Astrocyte of the cerebellum (primary cell): ENCODE measurements at regions not wholly inside any gene's neighbourhood (a gene's known extent, or its start where the extent isn't known, plus 50 kb on each side); places are given as distances from the start of the nearest gene placed in this dataset.

Experiments
- DNase-seq: peaks from one replicate; pipeline ENCODE4 v3.0.0-alpha.2; 2011; ENCODE audit warnings: low read depth
- H3K4me3 ChIP-seq: 2 replicates; pipeline ENCODE4 v1.5.1; 2011; ENCODE audit warnings: mild to moderate bottlenecking, low read depth, low read length, moderate library complexity
- CTCF ChIP-seq: IDR thresholded peaks from 2 replicates; pipeline ENCODE4 v1.5.1; 2012; ENCODE audit warnings: low read length, low read depth, moderate library complexity, mild to moderate bottlenecking; ENCODE audit errors: missing control alignments
- in situ Hi-C: cut with HindIII; loops from 2 replicates; pipeline ENCODE4 v1.10.0; 2017; ENCODE audit warnings: low sequenced_read_pairs

DNA sequence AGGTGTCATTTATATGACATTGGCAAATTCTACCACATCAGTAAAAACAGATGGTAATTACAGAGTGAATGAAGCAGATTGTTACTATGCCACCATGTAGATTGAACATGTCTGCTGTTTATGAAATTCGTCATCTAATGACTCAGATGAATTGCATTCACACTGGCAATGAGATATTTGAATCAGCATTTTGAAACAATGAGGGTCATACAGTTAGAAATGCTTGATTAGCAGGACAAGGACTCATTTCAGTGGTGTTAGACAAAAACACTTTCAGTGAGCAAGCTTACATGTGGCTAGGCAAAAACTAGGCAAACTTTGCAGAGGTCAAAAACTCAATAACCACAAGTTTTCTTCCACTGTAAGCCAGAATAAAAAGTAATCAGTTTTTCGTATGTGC, 1165.0 kb downstream of the SLITRK1 start:
- peak; percentile 57 for DNase-seq
- no peak overlapping the region for H3K4me3 ChIP-seq
- in situ Hi-C loops, result no loop called here
- TF ChIP-seq CTCF, result no peak

DNA sequence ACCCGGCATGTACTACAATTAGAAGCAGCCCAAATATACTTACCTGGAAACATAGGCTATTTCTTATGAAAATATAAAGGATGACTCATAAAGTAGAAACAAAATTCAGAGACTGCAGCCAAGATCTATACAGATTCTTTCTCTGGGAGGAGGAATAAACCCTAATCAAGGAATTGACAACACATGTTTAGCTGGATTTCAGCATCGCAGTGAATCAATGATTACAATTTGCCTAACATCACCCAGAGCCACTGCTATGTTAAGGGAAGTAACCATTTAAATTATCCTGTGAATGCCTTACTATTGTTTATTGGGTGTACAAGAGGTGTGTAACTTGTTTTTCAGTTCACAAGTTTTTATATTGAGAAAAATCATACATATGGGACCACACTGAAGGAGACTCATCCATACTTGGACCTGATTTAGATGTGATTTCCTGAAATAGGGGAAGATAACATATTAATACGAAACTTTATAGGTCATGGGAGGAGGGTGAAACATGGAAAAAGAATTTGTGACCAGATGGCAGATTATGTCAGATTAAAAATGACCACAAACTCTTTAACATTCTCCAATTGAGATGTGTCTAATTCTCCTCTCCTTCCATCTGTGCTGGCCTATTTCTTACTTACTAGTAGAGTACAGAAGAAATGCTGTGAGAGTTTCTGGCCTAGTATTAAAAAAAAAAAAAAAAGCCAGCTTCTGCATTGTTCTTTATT, 1168.4 kb downstream of the SLITRK1 start:
- in situ Hi-C loops, result no loop called here
- no peak for TF ChIP-seq CTCF
- peak; percentile 11 for DNase-seq
- no peak overlapping the region for H3K4me3 ChIP-seq

DNA sequence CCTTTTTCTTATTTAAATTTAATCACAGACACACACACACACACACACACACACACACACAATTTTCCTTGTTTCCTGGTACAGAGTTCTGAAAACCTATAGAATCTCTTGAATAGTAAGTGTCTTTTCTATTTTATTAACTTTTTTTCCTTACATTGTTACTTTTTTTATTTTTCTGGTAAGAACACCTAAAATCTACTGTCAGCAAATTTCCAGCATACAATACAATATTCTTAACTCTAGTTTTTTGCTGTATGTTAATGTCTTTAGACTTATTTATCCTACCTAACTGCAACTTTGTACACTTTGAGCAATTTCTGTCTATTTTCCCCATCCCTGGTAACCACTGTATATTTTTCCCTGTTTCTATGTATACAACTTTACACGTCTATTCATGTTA, 1179.8 kb downstream of the SLITRK1 start:
- no peak for TF ChIP-seq CTCF
- no peak overlapping the region for H3K4me3 ChIP-seq
- no peak for DNase-seq
- in situ Hi-C loops, result no loop called here

DNA sequence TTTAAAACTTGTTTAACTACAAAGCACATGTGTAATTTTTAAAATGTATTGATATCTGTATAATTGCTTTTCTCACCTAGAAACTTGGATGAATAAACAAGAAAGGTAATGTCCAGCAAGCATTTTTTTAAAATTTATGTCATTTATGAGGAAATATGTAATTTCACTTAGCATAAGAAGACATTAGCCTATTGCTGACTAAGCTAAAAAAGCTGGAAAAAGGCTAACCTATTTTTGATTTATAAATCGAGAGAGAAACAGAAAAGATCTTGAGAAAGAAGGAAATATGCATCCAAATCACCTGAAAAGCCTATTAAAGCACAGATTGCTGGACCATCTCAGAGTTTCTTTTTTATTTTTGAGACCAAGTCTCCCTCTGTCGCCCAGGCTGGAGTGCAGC, 1181.3 kb downstream of the SLITRK1 start:
- DNase-seq, result no peak
- in situ Hi-C loops, result no loop called here
- no peak overlapping the region for H3K4me3 ChIP-seq
- no peak for TF ChIP-seq CTCF

DNA sequence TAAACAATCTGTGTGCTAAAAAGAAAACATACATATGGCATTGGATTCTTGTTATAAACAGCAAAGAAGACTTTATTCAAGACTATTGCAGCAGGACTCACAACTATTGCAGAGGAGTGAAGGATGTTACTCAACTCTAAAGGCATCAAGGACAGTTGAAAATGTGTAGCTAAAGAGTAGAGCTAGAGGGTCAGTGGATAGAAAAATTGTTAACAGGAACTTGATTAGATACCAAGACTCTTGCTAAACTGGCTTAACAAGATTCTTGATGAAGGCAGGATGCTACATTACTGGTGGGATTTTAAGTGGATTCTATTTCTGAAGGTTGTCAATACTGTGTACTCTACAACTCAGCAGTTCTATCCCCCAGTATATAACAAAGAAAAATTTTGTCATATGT, 1183.3 kb downstream of the SLITRK1 start:
- no peak for DNase-seq
- in situ Hi-C loops, result no loop called here
- H3K4me3 ChIP-seq, result no peak overlapping the region
- no peak for TF ChIP-seq CTCF

- H3K4me3 ChIP-seq, result no peak overlapping the region
- in situ Hi-C loops, result no loop called here
- DNase-seq, result no peak
- no peak for TF ChIP-seq CTCF
These were observed 1183.9 kb downstream of the SLITRK1 start for GRCh38 chr13:82698383-82698782.

DNA sequence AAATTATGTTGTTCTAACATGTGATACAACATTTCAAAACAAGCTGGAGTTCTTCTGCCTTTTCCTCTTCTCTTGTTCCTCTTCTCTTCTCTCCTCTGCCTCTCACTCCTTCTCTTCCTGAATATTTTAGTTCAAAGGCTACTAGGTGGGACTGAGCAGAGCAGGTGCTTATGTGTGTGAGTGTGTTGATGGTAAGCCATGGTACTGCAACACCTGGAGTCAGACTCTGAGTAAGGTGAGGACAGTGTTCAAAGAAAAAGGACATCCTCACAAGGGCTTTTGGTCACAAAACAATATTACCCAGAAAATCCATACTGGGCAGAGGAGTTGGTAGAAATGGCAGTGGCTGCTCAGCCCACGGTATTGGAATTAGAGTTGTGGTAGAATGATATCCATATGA, 1188.7 kb downstream of the SLITRK1 start:
- no peak for TF ChIP-seq CTCF
- no peak overlapping the region for H3K4me3 ChIP-seq
- in situ Hi-C loops, result no loop called here
- DNase-seq, result no peak
